NCI-H1436 (cell line): ENCODE measurements at regions not wholly inside any gene's neighbourhood (a gene's known extent, or its start where the extent isn't known, plus 50 kb on each side); places are given as distances from the start of the nearest gene placed in this dataset.
"Not testable (repeated sequence)": the region's sequence is repeated elsewhere in the genome, so short reads cannot be mapped to it uniquely, and the experiment has no call there.

ENCODE experiments used
- DNase-seq: peaks from one replicate; lab custom pipeline; 2025; lab: John Stamatoyannopoulos, UW

DNA sequence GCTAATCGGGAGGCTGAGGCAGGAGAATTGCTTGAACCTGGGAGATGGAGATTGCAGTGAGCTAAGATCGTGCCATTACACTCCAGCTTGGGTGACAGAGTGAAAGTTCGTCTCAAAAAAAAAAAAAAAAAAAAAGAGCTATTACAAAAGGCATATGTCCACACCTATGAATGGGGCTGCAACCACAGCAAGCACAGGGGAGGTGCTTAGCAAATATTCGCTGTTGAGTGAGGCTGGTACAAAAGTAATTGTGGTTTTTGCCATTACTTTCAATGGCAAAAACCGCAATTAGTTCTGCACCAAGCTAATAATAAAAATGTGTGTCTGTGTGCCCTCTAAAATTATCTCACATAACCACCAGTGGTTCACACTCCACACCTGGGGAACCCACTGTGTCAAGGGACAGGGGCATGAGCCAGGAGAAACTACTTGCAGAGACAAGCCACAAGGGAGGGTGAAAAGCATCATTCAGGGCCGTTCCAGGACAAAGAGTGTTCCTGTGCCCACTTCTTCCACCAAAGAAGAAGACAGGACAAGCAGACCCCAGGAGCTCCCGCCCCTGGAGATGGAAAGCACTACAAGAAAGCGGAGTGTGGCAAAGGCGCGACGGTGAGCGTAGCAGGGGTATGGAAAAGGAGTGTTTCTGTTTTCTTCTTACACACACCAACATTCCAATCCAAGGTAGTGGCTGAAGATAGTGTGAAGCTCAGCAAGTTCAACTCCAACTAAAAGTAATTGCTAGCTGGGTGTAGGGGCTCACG, 84.4 kb upstream of the CNEP1R1 start:
- no peak for DNase-seq

DNA sequence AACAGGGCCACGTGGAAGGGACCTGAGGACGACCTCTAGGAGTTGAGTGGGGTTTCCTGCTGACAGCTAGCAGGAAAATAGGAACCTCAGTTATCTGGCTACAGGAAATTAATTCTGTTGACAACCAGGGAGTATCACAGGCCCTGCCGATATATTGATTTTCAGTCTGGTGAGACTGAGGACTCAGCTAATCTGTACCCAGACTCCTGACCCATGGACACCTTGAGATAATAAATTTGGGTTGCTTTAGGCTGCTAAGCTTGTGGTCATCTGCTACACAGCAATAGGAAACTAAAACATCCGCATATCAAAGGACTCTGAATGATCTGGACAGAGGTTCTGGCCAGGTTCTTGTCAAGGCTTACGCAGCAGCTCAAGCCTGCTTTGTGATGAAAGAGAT, 80.8 kb upstream of the CNEP1R1 start:
- no peak for DNase-seq

DNA sequence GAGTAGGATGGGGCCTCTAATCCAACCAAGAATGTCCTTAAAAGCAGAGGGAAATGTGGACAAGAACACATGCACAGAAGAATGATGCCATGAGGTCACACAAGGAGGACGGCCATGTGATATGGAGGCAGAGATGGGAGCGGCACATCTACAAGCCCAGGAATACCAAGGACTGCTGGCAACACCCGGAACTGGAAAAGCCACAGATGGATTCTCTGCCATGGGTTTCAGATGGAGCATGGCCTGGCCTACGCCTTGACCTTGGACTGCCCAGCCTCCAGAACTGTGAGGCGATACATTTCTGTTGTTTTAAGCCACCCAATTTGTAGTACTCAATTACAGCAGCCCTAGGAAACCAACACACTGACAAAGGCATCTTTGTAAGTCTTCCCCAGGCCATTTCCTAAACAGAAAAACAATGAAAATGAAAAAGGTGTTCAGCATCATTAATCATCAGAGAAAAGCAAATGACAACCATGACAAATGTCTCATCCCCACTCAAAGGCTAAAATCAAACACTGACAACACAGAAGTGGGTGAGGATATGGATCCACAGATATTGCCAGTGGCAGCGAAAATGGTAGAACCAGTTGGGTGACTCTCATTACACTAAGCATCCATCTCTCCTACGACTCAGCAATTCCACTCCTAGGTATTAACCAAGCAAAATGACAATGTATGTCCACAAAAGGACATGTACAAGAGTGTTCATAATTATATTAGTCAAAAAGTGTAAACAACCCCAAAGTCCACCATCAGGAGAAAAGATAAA, 76.9 kb upstream of the CNEP1R1 start:
- no peak for DNase-seq

DNA sequence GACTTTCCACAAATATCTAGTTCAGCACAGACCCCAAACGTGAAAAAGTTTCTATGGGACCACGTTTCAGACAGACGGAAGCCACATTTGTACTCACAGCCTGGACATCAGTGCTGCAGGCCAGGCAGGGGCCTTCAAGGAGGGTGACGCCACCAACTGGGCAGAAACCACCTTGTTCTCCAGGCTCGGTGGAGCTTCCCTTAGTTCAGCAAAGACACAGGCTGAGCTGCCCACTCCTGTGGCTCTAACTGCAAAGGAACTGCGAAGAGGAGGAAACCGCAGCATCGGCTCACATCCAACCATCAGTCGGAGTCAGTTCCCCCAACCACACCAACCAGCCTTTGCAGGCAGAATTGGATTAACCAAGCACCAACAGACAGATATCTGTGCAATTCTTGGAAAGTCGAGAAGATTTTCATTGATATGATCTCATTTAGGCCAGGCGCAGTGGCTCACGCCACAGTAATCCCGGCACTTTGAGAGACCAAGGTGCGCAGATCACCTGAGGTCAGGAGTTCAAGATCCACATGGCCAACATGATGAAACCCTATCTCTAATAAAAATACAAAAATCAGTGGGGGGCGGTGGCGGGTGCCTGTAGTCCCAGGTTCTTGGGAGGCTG, 73.3 kb upstream of the CNEP1R1 start:
- no peak for DNase-seq

DNA sequence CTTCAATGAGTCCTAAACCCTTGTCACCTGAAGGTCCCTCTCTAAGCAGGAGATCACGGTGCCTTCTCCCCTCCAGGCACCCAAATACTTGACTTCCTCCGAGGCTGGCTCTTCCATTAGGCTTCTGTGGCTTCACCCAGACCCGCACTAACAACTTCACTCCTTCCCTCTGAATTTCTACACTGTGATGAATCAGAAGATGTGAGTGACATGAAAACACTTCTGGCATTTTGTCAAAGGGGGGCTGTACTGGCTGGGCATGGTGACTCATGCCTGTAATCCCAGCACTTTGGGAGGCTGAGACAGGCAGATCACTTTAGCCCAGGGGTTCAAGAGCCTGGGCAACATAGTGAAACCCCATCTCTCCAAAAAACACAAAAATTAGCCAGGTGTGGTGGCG, 72.6 kb upstream of the CNEP1R1 start:
- no peak for DNase-seq

DNA sequence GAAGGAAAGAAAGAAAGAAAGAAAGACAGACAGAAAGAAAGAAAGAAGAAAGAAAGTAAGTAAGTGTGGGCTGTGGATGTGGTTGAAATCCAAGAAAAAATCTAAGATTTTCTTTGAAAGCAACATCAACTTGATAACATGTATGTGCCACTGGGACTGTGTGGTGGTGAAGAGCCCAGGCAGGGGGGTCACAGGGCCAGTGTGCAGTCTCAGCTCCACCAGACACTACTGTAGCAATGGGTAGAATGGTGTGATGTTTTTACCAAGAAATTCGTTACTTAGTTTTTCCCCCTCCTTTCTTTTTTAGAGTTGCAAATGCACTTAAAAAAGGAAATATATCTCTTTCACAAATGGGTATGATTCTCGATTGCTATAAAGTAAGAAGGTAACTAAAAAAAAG, 71.9 kb upstream of the CNEP1R1 start:
- no peak for DNase-seq

DNA sequence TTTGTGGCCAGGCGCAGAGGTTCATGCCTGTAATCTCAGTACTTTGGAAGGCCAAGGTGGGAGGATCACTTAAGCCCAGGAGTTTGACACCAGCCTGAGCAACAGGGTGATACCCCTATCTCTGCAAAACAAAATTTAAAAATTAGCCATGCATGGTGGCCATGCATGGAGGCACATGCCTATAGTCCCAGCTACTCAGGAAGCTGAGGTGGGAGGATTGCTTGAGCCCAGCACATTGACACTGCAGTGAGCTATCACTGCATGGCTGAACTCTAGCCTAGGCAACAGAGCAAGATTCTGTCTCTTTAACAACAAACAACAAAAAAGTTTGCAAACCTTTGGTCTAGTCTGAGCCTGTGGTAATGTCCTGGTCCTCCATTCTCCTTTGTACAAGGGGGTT, 69.2 kb upstream of the CNEP1R1 start:
- DNase-seq, result no peak

DNA sequence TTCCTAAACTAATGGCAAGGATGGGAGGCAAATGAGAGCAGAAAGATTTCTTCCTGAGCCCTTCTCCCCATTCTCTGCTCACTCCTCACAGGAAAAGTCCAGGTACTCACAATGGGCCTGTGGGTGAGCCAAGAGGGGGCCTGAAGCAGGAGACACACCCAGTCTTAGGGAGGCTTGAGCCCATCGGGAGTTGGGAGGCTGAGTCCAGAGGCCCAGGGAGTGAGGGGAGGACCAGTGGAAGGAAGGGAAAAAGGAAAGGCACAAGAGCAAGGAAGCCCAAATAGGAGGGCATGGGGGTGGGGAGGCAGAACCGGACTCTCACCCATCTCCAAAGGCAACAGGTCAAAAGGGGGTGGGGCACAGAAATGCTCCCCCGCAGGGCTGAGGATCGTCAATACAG, 68.1 kb upstream of the CNEP1R1 start:
- no peak for DNase-seq

DNA sequence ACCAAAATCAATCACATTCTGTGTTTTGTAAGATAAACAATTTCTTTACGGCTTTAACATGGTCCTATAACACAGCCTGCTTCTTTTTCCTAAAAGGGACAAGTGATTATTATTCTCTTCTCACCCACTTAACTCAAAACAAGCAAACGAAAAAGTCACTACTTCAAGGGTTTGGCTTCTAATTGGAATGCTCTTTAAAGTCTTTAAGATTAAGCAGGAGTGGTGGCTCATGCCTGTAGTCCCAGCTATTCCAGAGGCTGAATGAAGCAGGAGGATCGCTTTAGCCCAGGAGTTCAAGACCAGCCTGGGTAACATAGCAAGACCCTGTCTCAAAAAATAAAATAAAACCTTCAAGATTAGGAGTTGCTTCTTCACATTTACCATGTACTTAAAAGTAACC, 66.6 kb upstream of the CNEP1R1 start:
- no peak for DNase-seq

DNA sequence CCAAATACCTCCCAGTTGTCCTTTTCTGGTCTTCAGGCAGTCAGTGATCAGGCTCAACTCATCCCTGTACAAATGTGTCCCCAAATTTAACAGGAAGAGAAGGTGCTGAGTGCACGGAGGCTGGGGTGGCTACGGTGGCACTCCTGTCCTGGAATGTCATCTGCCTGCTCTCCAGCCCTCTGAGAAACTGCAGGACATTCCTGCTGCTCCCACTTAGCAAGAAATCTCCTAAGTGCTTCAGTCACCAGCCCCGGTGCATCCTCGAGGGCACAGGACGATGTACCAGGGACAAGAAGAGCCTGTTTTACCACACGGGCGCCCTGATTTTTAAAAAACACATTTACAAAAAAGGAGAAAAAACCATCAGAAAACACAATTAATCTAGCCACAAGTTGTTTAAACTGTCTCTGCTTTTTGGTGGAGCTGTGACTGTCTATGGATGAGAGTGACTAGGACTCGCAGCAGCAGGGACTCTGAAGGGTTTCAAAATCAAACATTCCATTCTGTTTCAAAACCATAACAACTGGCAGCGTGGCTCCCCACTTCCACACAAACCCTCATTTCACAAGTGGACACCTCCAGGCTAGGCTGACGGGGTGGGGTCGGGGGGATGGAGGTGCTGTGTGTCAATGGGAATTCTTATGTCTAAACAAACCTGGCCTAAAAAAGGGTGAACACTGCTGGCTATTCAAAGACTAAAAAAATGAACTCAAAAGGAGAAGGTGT, 65.3 kb upstream of the CNEP1R1 start:
- no peak for DNase-seq

DNA sequence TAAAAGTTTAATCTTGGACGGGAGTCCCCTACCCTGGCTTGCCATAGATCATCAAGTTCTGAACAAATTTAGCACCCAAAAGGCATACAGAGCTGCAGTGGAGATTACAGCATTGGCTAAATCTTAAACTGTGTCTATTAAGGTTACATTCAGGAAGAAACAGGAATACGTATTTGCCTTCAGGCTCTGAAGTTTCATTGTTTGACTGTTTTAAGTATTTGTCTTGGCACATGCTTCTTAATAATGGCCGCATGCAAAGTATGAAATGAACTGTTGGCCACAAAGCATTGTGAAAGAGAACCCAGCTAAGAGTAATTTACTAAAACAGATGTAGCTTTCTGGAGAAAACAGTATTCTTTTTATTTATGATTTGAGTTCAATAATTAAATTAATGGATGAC, 63.9 kb upstream of the CNEP1R1 start:
- DNase-seq, result no peak

DNA sequence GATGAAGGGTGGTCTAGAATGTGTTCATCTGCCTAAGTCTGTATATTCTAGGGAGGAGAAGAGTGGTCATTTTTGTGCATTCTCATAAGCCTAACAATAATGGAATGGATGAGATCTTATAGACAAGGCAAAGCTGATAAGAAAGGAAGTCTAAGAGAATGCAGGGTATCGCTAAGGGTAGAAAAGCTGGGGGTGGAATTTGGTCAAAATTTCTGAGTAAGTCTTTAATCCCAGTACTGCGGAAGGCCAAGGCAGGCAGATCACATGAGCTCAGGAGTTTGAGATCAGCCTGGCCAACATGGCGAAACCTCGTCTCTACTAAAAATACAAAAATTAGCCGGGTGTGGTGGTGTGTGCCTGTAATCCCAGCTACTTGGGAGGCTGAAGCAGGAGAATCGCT, 62.5 kb upstream of the CNEP1R1 start:
- DNase-seq, result not testable (repeated sequence)

DNA sequence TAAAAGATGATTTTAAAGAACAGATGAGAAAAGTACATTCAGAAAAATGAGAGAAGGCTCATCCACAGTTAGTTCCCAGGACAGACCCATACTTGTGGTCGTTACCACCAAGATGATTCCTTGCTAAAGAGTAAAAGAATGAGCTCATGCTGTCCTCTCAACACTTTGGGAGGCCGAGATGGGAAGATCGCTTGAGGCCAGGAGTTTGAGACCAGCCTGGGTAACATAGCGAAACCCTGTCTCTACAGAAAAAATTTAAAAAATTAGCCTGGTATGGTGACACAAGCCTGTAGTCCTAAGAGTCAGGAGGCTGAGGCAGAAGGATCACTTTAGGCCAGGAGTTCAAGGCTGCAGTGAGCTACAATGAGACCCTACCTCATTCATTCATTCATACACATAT, 60.7 kb upstream of the CNEP1R1 start:
- no peak for DNase-seq

DNA sequence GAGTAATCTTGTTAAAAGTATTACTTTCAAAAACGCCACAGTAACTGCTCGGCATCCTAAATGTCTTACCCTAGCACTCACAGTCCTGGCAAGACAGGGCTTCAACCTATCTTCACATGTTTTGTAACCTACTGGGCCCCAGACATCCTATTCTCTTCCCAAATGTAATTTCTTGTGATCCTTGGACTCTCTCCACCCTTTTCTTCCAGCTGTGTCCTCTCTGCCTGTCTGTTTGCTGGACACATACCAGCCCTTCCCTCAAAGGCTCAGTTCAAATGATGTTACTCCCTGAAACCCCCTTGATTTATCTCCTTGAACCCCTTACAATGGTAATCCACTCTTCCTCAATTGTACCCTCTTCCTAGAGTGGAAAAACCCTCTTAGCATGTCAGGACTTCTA, 60.1 kb upstream of the CNEP1R1 start:
- DNase-seq, result no peak

DNA sequence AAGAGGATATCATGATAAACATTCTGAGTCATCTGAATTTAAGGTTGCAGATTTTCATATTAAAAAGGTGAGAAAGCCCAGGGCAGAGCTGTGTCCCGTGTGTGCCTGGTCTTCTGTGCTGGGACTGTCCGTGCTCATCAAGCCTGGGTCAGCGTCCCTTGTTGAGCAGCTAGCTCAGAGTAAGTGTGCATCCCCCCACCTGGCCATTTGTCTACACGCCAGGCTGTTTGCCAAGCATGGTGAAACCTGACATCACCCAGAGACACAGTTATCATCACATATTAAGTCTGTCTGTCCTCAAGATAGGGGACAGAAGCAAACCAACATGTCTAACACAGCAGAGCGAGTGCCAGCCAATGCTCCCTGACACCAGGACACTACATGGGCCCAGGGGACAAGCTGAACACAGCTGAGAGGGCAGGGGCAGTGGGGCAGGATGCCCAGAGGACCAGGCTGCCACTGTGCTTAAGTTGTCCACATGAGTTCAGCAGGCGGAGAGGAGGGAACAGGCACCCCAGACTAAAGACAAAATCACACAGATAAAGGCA, 57.9 kb upstream of the CNEP1R1 start:
- DNase-seq, result no peak

DNA sequence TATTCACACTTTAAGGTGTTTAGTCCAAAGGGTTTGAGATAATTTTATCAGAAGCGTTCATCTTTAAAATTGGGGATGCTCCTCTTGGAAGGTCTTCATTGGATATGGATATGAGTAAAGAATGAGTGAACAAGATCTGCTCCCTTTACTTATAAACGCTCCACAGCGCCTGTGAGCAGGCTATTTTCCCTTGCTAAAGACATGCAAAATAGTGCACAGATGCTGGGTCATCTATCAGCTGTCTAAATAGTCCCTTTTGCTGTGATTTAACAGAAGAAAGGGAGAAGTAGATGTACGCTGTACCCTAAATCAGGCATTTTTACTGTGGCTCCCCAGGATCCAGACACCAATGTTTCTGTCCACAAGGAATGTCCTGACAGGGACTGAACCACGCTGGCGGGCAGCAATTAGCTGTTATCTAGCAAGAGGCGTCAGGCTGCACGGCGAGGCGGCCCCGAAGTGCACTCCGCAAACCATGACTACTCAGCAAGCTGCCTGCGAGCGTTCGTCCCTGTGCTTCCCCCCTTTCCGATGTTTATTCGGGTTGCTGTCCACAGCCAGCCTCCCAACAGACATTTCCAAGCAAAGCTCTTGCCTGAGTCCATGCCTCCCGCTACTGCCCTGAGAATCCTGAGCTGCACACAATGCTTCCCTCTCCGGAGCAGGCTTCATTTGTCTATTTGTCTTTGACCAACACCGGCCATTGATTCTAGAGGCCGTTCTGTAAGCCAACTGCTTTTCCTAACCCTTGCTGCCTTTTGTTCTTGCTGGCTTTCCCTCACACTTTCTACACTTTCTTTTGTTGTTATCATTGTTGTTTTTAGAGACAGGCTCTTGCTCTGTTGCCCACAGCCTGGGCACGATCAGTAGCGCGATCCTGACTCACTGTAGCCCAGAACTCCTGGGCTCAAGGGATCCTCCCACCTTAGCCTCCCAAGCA, 55.7 kb upstream of the CNEP1R1 start:
- DNase-seq, result no peak

DNA sequence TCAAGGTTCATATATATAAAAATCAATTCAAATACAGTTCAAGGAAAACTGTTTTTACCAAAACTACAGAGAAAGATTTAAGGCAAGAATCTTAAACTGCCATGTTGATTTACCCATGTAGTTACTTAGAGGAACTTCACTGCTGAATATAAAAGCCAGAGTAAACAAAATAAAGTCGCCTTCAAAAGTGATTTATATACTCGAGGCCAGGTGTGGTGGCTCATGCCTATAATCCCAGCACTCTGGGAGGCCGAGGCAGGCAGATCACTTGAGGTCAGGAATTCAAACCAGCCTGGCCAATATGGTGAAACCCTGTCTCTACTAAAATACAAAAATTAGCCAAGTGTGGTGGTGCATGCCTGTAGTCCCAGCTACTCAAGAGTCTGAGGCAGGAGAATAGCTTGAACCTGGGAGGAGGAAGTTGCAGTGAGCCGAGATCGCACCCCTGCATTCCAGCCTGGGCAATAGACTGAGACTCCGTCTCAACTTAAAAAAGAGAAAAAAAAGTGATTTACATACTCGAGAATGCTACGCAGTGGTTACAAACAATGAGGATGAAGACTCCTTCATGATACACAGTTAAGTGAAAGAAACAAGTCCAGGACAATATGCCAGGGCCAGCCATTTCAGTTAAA, 54.1 kb upstream of the CNEP1R1 start:
- no peak for DNase-seq

DNA sequence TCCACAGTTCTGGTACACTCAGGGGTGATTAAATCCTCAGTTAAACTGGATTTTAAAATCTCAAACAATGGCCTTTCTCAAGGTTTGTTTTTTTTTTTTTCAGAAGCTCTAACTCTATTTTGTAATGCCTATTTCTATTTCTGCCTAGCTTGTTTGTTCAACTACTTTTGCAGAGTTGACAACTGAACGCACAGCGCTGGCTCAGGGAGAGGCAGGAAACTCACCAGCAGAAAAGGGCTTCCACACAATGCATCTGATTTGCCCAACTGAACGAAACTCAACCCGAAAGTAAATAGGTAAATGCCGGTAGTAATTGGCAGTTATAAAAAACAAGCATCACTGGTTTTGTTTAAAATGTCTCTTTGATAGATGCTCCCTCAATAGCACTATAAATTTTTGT, 52.7 kb upstream of the CNEP1R1 start:
- DNase-seq, result no peak

DNA sequence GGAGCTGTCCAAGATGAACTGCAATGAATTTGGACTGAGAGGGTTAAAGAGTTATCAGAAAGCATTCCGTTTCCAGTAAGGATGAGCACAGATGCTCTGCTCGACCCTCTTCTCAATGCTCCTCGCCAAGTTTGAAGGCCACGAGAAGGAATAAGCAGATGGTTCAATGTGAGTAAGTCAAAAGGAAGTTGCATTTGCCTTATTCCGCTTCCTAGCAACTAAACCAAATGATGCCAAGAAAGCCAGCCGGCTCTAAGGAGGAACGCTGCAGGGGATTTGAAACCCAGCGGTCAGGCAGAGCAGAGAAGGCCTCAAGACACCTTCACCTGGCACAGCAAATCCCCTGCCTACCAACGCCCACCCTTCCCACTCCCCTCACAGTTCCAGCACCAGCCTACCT, 52.1 kb upstream of the CNEP1R1 start:
- no peak for DNase-seq
